ENCODE measurements at regions not wholly inside any gene's neighbourhood (a gene's known extent, or its start where the extent isn't known, plus 50 kb on each side); places are given as distances from the start of the nearest gene placed in this dataset.

- no peak for TF ChIP-seq HNRNPLL (IDR thresholded peaks at IDR 0.05; ENCODE audit: low read depth, low read length, poor library complexity, severe bottlenecking)
- no peak for TF ChIP-seq TP53 (CRISPR knock-in tag; conservative IDR thresholded peaks at IDR 0.05)
- TF ChIP-seq KDM2A (CRISPR knock-in tag; IDR thresholded peaks at IDR 0.05; ENCODE audit: borderline replicate concordance, low read depth), result no peak
- TF ChIP-seq ZNF646 (CRISPR knock-in tag; IDR thresholded peaks at IDR 0.05), result no peak
- TF ChIP-seq ZNF451 (CRISPR knock-in tag; IDR thresholded peaks at IDR 0.05), result no peak
- TF ChIP-seq, protein P1, sequence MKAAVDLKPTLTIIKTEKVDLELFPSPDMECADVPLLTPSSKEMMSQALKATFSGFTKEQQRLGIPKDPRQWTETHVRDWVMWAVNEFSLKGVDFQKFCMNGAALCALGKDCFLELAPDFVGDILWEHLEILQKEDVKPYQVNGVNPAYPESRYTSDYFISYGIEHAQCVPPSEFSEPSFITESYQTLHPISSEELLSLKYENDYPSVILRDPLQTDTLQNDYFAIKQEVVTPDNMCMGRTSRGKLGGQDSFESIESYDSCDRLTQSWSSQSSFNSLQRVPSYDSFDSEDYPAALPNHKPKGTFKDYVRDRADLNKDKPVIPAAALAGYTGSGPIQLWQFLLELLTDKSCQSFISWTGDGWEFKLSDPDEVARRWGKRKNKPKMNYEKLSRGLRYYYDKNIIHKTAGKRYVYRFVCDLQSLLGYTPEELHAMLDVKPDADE (CRISPR knock-in tag; IDR thresholded peaks at IDR 0.05), result no peak
- TF ChIP-seq, protein P2, sequence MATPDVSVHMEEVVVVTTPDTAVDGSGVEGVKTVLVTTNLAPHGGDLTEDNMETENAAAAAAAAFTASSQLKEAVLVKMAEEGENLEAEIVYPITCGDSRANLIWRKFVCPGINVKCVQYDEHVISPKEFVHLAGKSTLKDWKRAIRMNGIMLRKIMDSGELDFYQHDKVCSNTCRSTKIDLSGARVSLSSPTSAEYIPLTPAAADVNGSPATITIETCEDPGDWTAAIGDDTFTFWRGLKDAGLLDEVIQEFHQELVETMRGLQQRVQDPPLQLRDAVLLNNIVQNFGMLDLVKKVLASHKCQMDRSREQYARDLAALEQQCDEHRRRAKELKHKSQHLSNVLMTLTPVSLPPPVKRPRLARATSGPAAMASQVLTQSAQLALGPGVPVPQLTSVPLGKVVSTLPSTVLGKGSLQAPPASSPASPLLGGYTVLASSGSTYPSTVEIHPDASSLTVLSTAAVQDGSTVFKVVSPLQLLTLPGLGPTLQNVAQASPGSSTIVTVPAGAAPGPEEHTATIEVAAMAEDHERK (CRISPR knock-in tag; IDR thresholded peaks at IDR 0.05; ENCODE audit: low read depth), result no peak
- TF ChIP-seq STAG1 (CRISPR knock-in tag; IDR thresholded peaks at IDR 0.05), result no peak
- no peak for TF ChIP-seq GRHL1 (CRISPR knock-in tag; conservative IDR thresholded peaks at IDR 0.05)
- TF ChIP-seq ZNF382 (CRISPR knock-in tag; IDR thresholded peaks at IDR 0.05; ENCODE audit: borderline replicate concordance), result no peak
- TF ChIP-seq ASH2L (IDR thresholded peaks at IDR 0.05; ENCODE audit: insufficient read length, low read depth, low read length), result no peak
- TF ChIP-seq, protein P3, sequence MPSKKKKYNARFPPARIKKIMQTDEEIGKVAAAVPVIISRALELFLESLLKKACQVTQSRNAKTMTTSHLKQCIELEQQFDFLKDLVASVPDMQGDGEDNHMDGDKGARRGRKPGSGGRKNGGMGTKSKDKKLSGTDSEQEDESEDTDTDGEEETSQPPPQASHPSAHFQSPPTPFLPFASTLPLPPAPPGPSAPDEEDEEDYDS (CRISPR knock-in tag; IDR thresholded peaks at IDR 0.05), result no peak
- TF ChIP-seq E2F5 (CRISPR knock-in tag; conservative IDR thresholded peaks at IDR 0.05), result no peak
- TF ChIP-seq, protein P4, sequence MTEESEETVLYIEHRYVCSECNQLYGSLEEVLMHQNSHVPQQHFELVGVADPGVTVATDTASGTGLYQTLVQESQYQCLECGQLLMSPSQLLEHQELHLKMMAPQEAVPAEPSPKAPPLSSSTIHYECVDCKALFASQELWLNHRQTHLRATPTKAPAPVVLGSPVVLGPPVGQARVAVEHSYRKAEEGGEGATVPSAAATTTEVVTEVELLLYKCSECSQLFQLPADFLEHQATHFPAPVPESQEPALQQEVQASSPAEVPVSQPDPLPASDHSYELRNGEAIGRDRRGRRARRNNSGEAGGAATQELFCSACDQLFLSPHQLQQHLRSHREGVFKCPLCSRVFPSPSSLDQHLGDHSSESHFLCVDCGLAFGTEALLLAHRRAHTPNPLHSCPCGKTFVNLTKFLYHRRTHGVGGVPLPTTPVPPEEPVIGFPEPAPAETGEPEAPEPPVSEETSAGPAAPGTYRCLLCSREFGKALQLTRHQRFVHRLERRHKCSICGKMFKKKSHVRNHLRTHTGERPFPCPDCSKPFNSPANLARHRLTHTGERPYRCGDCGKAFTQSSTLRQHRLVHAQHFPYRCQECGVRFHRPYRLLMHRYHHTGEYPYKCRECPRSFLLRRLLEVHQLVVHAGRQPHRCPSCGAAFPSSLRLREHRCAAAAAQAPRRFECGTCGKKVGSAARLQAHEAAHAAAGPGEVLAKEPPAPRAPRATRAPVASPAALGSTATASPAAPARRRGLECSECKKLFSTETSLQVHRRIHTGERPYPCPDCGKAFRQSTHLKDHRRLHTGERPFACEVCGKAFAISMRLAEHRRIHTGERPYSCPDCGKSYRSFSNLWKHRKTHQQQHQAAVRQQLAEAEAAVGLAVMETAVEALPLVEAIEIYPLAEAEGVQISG (CRISPR knock-in tag; IDR thresholded peaks at IDR 0.05), result no peak
These were observed 208.2 kb upstream of the USP24 start (continued) for GRCh38 chr1:55423376-55423775.
